H1 (cell line): ENCODE measurements at regions not wholly inside any gene's neighbourhood (a gene's known extent, or its start where the extent isn't known, plus 50 kb on each side); places are given as distances from the start of the nearest gene placed in this dataset.

Experiments
- JUN ChIP-seq: IDR thresholded peaks from 2 replicates; pipeline ENCODE4 v1.6.1; 2011; ENCODE audit warnings: low read depth, mild to moderate bottlenecking, improper control_type of control experiment, low read length
- SUZ12 ChIP-seq: fragments of 200-600 bp; sonication (generic); IDR thresholded peaks from 2 replicates; pipeline ENCODE4 v1.6.1; 2012; ENCODE audit warnings: mild to moderate bottlenecking, inconsistent platforms, low read length, moderate library complexity, mixed read lengths
- TF ChIP-seq, protein P1 (sequence below): fragments of 300-600 bp; sonication (generic); IDR thresholded peaks from 2 replicates; pipeline ENCODE4 v1.7.1; 2012; ENCODE audit warnings: low read length, moderate library complexity, mild to moderate bottlenecking, inconsistent platforms; ENCODE audit not compliant: insufficient replicate concordance

DNA sequence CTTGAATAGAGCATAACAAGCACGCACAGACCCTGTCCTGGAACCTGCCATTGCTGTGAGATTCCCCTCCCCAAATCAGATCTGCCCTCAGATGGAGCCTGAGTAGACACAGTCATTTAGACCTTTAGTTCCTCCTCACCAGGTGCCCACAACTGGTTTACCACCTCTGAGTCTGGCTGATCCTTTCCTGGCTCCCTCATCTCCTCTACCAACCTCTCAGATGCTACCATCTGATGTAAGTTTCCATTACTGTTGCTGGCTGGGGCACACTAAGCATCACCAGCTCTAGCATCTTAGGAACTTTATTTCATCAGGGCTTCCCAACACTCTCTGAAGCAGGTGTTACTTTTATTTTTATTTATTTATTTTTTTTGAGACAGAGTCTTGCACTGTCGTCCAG lies 288.3 kb downstream of the TLE3 start (continued):
- TF ChIP-seq, protein P1, sequence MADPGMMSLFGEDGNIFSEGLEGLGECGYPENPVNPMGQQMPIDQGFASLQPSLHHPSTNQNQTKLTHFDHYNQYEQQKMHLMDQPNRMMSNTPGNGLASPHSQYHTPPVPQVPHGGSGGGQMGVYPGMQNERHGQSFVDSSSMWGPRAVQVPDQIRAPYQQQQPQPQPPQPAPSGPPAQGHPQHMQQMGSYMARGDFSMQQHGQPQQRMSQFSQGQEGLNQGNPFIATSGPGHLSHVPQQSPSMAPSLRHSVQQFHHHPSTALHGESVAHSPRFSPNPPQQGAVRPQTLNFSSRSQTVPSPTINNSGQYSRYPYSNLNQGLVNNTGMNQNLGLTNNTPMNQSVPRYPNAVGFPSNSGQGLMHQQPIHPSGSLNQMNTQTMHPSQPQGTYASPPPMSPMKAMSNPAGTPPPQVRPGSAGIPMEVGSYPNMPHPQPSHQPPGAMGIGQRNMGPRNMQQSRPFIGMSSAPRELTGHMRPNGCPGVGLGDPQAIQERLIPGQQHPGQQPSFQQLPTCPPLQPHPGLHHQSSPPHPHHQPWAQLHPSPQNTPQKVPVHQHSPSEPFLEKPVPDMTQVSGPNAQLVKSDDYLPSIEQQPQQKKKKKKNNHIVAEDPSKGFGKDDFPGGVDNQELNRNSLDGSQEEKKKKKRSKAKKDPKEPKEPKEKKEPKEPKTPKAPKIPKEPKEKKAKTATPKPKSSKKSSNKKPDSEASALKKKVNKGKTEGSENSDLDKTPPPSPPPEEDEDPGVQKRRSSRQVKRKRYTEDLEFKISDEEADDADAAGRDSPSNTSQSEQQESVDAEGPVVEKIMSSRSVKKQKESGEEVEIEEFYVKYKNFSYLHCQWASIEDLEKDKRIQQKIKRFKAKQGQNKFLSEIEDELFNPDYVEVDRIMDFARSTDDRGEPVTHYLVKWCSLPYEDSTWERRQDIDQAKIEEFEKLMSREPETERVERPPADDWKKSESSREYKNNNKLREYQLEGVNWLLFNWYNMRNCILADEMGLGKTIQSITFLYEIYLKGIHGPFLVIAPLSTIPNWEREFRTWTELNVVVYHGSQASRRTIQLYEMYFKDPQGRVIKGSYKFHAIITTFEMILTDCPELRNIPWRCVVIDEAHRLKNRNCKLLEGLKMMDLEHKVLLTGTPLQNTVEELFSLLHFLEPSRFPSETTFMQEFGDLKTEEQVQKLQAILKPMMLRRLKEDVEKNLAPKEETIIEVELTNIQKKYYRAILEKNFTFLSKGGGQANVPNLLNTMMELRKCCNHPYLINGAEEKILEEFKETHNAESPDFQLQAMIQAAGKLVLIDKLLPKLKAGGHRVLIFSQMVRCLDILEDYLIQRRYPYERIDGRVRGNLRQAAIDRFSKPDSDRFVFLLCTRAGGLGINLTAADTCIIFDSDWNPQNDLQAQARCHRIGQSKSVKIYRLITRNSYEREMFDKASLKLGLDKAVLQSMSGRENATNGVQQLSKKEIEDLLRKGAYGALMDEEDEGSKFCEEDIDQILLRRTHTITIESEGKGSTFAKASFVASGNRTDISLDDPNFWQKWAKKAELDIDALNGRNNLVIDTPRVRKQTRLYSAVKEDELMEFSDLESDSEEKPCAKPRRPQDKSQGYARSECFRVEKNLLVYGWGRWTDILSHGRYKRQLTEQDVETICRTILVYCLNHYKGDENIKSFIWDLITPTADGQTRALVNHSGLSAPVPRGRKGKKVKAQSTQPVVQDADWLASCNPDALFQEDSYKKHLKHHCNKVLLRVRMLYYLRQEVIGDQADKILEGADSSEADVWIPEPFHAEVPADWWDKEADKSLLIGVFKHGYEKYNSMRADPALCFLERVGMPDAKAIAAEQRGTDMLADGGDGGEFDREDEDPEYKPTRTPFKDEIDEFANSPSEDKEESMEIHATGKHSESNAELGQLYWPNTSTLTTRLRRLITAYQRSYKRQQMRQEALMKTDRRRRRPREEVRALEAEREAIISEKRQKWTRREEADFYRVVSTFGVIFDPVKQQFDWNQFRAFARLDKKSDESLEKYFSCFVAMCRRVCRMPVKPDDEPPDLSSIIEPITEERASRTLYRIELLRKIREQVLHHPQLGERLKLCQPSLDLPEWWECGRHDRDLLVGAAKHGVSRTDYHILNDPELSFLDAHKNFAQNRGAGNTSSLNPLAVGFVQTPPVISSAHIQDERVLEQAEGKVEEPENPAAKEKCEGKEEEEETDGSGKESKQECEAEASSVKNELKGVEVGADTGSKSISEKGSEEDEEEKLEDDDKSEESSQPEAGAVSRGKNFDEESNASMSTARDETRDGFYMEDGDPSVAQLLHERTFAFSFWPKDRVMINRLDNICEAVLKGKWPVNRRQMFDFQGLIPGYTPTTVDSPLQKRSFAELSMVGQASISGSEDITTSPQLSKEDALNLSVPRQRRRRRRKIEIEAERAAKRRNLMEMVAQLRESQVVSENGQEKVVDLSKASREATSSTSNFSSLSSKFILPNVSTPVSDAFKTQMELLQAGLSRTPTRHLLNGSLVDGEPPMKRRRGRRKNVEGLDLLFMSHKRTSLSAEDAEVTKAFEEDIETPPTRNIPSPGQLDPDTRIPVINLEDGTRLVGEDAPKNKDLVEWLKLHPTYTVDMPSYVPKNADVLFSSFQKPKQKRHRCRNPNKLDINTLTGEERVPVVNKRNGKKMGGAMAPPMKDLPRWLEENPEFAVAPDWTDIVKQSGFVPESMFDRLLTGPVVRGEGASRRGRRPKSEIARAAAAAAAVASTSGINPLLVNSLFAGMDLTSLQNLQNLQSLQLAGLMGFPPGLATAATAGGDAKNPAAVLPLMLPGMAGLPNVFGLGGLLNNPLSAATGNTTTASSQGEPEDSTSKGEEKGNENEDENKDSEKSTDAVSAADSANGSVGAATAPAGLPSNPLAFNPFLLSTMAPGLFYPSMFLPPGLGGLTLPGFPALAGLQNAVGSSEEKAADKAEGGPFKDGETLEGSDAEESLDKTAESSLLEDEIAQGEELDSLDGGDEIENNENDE: no peak
- no peak for TF ChIP-seq JUN
- TF ChIP-seq SUZ12: no peak
